Activated T-helper 1 cell treated with anti-CD3 and anti-CD28 coated beads, Interleukin-2, amount 50 U/mL, for 16 hours (primary cell): ENCODE measurements at regions not wholly inside any gene's neighbourhood (a gene's known extent, or its start where the extent isn't known, plus 50 kb on each side); places are given as distances from the start of the nearest gene placed in this dataset.

Experiments
- DNase-seq, 2 donors: peaks; one replicate each; pipeline ENCODE4 v3.0.0-alpha.2; 2020; ENCODE audit warnings: low read depth in 1 of 2, low spot score in 1 of 2

DNA sequence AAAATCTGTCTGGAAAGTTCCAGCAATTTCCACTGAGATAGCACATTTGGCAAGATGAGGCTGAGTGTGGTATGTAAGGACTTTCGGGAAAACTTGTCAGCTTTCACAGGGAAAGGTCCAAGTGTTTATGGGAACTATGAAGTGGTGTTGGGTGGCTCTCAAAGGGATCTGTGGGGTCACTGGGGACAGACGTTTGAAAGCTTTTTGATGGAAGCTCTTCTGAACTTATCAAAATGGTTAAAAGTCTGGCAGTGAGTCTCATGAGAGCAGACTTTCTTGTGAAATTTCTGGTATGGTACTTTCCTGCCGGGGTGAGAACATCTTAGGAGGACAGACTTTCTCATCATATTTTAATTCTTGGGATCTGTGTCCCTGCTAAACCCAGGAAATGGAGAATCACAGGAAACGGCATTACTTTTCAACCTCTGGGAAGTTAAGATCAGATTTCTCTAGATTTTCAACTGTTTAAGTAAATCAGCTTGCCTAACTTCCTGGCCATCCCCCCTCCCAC is 546.3 kb upstream of the ZEB2 start:
- no peak for DNase-seq

DNA sequence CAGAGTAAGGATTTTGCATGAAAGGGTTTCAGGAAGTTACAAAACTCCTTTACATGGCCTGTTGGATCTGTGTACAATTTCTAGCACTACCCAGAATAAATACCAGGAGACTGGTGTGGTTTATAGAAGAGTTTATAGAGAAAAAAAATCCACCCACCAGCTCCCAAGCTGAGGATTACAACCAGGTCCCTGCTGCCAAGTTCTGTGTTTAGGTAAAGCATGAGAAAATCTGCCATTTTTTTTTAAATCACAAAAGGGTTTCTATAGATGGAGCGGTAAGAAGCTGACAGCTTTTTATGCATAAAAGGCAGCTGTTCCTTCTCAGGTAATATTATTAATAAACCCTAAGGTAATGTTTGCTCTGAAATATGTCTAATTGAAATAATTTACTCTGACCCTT is 545.4 kb upstream of the ZEB2 start:
- DNase-seq, result no peak

DNA sequence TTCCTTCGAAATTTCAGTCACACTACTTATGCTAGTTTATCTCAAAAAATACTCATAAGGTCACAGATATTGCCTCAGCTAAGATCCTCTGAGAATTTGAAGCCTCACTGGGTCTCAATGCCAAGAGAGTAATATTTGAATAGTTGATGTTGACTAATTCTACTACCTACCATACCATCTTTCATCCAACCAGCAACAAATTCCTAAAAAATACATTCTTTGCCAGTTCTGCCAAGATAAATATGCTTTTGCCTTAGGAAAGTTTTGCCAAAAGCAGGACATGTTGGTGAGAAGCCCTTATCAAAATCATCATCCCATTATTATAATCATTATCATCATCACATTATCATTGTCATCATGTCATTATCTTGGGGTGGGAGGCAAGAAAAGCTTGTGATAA is 544.6 kb upstream of the ZEB2 start:
- no peak for DNase-seq

DNA sequence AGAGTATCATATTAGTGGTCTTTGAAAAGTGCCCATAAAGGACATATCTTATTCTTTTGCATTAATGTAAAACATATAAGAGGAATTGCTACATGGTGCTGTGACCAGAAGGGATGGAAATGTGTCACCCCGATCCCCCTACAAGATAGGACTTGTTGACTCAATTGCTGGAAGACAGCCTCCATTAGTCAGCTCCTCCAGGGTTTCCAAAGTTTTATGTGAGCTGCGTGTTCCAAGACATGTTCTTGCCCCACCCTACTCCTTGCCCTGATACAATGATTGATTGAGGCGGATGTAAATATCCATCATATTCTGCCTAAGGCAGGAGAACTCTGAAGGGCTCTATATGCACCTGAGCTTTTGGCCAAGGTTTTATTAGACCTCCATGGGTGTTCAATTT is 541.0 kb upstream of the ZEB2 start:
- DNase-seq, result no peak

DNA sequence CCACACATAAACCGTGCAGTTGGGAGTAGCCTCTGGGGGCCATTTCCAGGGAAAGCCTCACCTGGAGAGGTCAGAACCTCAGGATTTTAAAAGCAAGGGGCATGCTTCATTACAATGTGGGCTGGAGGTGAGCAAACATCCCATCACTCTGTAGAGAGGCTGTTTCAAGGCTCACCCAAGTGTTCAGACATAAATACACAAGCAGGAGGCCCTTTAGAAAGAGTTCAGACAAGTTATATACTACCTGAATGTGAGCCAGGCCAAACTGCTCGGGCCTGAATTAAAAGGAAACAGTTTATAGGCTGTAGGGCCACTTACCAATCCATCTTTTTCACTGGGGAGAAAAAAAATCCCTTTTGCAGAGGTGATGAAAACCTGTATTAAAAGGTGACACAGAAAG is 540.0 kb upstream of the ZEB2 start:
- DNase-seq, result no peak

DNA sequence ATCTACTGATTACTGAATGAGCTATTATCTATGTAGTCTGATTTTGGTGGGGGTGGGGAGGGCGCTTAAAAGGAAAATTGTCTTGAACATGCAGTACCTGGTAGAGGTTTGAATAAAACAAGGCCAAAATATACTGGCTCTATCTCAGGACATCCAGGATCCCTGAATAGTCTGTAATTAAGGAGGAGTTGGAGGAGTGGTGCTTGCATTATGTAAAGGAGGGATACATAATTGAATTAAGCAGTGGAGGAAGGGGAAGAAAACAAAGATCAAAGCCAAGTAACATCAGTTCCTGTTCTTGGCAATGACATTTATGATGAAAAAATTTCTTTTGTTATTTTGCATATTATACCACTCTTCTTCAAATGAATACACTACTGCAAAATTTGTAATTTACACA is 539.4 kb upstream of the ZEB2 start:
- DNase-seq, result no peak

DNA sequence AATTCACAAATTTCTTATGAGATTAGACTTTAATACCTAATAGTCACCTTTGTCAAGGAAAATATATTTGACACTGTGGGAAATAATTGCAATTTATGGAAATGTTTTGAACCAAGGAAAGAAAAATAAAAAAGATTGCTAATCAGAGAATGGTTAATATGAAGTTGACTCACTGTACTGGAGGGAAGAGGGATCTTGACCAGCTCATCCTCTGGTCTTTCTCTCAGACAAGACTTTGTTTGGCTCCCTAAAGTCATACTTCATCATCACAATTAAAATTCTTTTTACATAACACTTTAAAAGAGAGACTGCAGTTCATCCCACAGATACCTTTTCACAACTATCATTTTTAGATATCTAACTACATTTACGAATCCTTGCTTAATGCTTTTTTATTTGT is 538.5 kb upstream of the ZEB2 start:
- DNase-seq, result no peak

DNA sequence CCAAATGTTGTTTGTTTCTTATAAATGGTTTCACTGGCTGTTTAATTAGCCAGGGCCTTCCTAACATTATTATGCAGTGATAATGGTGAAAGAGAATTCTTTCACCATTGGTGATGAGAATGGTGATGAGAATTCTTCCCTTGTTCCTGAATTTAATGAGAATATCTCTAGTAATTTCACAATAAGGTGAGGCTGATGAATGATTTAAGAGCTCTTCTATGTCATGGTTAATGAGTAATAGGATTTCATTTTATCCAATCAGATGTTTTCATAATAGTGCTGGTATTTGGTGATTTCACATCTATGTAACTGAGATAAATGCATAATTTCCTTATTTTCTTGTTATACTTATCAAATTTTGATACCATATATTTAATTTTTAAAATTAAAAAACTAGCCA is 535.7 kb upstream of the ZEB2 start:
- DNase-seq, result no peak

DNA sequence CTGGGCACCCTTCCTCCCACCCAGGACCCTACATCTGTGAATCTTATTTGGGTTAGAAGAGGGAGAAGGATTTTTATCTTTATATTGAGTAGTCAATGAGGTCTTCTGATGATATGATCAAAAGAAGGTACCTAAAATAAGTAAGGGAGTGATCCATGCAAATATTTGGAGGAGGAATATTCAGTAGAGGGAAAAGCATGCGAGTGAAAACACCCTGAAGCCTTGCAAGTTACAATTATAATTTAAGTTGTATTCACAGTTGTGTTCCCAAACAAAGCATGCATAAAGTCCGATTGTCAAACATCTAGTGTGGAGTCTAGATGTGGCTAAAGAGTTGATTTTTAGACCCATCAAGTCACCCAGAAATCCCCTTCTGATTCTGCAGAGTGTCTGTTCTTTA is 530.2 kb upstream of the ZEB2 start:
- DNase-seq, result no peak

DNA sequence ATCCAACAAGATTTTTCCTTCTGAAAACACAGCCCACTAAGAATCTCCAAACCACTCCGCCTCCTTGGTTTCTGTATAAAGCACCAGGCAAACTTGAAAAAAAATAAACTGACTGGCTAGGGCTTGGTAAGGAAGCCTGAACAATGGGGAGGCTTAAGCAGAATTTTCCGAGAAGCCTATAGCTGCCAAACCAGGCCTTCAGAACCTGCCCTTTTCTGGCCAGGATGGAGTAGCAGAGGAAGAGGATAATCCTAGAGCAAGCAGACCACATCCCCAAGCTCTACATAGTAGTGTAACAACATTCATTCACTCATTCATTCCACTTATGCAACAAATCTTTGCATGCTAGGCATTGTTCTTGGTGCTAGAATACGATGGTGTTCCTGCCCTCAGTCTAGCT is 529.6 kb upstream of the ZEB2 start:
- DNase-seq, result no peak

DNA sequence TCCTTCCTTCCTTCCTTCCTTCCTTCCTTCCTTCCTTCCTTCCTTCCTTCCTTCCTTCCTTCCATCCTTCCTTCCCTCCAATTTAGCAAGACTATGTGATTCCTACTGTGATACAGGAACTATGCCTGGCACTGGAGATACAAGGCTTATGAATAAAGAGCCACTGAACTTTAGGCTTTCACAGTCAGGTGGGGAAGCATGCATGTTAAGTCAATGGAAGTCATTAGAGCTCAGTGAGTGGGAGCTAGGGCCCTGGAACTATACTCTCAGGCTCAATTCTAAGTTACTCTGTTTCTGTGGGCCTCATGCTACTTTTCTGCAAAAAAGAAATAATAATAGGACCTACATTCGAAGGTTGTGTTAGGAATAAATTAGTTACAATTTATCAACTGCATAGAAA is 527.6 kb upstream of the ZEB2 start:
- DNase-seq, result no peak

DNA sequence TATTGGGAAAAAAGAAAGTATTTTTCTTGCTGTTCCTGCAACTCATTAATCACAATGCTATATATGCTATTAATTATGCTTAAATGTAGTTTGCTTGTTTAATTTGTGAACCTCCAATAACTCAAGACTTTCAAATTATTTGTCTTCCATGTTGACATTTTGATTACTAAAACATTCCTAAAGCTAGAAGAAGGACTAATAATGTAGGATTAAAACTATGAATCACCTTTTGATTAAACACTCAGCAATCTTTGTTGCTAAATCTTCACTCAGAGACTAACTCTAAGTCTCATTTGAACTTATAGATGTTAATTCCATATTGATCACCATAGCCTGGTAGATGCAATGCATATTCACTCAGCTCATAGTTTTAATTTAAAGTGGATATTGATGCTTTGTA is 524.6 kb upstream of the ZEB2 start:
- DNase-seq, result no peak

DNA sequence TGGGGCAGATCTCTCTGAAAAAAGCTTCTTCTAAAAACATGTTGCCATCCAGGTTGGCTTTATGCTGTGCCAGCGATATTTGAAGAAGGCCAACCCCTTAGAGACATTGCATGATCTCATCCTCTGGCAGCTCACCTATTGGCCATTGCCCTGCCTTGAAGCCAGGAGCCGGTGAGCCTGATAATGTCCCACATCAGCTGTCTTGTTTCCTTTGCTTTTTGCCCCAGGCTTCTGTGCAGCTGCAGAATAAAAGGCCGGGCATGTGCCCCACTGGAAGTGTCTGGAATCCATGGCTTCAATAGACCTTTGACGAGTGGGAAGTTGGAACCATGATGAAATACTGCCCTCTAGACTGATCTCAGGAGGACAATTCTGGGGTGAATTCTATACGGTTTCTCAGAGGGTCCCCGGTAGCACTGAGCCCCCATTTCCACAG is 523.5 kb upstream of the ZEB2 start:
- DNase-seq, result no peak

DNA sequence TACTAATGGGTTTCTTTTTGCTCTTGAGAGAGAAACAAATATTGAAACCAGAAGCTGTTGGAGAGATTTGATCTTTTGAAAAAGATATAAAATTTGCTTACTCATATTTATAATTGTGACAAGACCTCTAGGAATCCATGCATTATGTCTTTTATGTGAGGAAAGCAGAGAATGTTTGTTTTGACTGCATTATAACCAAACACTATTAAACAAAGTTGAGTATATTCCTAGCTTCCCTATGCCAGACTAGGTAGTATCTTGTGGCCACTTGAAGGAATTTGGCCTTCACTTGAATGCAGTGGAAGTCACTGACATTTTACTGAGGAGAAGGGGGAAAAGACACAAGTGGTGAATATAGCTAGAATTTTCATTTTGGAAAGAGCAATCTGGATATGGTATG is 521.8 kb upstream of the ZEB2 start:
- no peak for DNase-seq

DNA sequence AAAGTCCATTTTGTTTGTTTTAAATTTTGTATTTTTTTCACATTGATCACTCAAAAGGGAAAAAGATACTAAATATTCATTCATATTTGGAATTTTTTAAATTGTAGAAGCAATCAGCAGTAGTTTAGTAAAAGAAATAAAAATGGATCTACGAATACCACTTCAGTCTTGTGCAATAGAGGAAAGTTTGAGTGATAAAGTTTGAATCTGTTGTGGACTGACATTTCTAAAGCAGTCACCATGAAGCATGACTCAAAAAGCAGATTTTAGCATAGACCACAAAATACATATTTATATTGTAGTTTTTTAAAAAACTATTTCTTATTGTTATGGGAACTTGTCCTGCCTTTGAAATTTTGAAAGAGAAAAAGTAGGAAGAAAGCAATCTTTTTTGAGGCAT is 520.5 kb upstream of the ZEB2 start:
- no peak for DNase-seq

DNA sequence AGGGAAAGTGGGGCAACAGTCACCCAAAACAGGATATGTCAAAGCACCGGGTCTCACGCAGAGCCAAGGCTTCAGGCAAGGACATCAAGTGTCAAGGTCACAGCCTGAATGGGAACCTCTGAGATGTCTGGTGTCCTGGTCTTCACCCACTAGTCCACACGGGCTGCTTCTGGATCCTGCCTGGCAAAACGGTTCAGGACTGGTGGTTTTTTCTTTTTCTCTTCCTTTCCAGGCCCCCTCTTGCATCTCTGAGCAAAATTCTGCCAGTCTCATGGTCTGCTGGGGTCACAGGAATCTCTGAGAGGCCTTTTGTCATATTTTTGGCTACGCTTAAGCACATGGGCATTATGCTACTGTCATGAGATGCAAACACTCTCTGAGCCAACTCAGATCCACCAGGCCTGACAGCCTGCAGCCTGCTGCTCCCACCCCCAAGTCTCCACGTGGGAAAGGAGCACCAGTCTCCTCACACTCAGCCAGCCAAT is 518.2 kb upstream of the ZEB2 start:
- no peak for DNase-seq

DNA sequence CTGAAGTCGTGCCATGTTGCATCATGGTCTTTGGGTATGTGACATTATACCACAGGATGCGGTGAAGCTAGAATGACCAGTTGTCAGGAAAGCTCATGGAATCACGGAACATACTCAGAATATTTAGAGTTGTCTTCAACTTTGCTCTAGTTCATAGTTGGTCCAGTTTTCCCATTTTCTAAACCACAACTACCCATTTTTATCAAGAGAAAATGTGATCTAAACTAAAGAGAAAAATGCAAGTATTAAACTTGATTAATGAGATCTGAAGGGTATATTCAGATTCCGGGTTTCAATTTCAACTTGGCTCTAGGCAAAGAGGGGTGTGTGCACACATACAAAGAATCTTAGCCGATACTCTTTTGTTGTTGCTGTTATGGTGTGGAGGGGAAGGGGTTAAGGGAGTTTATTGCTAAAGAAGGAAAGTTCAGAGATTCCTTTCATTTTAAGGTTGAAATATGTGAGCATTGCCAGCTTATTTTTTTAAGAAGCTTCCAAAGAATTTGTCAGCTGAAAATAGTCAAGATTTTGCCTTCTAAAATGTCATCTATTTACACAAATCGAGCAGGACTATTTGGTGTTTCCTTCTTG is 516.6 kb upstream of the ZEB2 start:
- no peak for DNase-seq

DNA sequence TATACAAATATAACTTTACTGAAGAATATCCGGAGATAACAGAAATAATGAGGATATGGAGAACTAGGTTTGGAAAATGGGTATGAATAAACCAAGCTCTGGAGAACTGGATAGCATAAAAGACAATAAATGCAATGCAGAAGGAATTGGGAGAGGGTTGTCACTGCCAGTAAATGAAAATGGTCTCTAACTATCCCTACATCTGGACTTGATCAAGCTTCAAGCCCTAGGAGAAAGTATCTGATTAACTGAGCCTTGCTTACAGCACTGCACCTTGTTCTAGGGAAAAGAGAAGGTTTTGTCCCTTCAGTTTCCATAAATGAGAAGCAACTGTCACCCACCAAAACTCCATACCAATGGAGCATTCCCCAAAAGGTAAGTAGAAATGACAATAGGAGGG is 514.6 kb upstream of the ZEB2 start:
- DNase-seq, result no peak

DNA sequence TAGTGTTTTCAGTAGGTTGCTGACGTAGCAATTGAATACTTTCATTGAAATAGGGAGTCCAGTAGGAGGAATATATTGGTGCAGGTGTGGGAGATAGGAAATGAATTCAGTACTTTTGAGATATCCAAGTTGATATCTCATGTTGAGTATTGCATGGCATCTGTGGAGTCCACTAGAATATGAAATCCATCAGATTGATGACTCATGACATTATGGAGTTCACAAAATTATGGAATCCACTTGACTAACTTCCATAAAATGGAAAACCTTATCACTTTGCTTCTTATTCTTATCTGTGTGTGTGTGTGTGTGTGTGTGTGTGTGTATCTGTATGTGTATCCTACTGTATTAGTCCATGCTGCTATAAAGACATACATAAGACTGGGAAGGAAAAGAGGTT is 513.5 kb upstream of the ZEB2 start:
- no peak for DNase-seq

DNA sequence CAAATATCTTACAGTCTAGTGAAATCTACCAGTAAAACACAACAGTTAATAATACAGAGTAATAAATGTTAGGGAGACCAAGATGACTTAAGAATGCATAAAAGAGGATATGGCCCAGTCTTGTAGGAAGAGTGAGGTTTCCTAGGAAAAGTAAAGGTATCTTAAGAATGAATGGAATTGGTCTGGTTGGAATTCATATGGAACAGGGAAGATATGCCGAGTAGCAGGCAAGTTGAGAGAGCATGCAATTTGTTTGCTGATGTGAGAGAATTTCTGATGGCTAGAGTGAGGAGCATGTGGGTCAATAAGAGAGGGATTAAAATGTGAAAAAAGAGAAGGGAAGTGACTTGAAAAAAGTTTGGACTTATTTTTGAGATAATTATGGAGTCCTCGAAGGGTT is 512.9 kb upstream of the ZEB2 start:
- no peak for DNase-seq

DNA sequence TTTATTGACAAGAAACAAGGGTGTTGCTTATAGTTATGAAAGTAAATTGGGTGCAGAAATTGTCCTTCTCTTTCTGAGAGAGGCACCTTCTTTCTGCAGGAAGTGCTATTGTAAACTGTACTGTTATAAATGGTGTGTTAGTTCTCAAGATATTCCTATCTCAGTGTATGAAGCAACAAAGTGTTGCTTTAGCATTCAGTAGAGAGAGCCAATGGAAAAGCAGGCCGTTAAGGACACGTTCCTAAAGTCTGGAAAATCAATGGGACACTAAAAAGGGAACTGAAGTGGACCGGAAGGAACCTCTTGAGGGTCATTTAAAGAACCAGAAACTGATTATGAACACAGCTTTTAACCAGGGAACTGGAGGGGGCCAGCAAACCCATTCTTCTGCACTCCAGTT is 510.0 kb upstream of the ZEB2 start:
- DNase-seq, result no peak

DNA sequence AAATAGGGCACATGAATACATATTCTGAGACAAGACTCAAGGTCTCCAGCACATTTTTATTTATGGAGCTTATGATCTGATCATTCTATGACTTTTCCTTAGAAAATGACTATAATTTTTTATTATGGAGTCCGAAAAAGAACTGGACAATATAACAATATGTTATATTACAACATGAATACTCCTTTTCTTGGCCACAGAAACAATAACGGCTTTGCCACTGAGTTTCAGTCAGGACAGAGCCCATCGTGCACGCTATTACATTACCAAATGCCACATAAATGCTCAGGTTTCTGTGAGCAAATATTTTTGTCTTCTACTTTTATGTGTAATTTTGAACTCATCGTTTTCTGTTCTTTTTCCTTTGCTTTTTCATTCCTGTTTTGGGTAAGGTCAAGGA is 509.2 kb upstream of the ZEB2 start:
- DNase-seq, result no peak

DNA sequence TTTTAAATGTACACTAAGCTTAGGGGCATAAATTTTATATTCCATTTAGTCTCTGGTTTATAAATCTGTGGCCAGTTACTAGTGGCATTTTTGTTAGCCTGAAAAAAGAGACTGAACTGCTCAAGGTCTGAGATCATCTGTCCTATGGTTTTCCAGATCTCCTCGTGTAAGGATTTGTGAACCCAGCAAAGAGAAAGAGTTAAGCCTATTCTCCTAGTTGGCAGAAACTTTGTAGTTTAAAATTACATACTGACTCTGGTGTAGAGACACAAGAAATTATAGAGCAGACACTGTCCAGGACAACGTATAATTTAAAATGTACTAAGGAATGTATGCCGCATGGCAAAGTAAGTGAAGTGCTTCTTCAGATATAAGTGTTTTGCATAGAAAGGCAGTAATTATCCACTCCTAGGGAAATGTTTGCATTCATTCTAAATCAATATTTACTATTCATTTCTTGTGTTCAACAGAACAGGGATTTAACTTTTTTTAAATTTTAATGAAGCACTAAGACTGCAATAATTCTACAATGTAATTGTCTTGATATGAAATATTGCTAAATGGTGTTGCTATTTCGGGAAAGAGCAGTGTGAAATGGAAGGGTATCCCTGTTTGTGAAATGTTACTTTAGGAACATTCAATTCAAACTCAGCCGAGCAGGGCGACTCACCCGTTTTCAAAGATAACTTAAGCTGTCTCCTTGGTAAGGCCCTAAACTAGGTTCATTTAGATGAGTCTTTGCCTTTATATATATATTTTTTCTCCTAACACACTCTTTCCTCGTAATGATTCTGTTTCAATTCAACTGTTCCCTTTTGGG is 508.4 kb upstream of the ZEB2 start:
- DNase-seq, result no peak
